ENCODE measurements at regions not wholly inside any gene's neighbourhood (a gene's known extent, or its start where the extent isn't known, plus 50 kb on each side); places are given as distances from the start of the nearest gene placed in this dataset.

DNA sequence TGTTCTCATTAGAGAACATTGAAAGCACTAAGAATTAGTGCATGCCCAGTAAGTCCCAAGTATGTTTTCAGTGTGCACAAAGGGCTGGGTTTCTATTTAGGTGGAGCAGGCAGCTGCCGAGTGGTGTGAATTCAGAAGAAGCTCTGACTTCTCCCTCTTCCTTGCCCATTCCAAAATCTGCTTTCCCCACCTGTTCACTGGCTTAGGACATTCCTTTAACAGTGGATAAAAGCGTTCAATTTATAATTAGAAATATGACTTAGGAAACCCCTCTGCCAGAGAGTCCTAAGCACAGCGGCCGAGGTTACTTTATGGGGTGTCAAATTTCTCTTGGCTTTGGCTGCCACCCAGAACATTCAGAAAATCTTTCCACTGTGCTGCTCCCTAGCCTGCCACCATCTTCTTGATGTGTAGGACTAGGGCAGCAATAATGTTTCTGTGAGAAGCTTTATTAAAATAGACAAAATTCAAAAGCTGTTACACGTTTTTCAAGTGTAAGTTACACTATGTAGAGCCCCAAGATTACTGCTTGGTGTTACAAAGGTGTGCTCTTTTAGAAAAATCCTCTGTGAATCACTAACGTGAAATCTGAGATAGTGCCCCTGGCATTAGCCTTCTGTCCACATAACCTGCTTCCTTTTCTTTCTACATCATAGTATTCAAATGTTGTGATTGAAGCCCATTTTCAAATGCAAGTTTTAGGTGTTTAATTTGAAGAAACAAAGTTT lies 191.6 kb upstream of the ANKRD50 start:
- TF ChIP-seq POLR2A (IDR thresholded peaks at IDR 0.05; ENCODE audit: low read depth, low read length) (no peak), CEBPB (IDR thresholded peaks at IDR 0.05; ENCODE audit: low read depth, low read length) (no peak), MAZ (IDR thresholded peaks at IDR 0.05; ENCODE audit: borderline replicate concordance, low read depth, low read length) (no peak), BHLHE40 (IDR thresholded peaks at IDR 0.05; ENCODE audit: low read depth, low read length) (no peak)
- TF ChIP-seq, protein P1, sequence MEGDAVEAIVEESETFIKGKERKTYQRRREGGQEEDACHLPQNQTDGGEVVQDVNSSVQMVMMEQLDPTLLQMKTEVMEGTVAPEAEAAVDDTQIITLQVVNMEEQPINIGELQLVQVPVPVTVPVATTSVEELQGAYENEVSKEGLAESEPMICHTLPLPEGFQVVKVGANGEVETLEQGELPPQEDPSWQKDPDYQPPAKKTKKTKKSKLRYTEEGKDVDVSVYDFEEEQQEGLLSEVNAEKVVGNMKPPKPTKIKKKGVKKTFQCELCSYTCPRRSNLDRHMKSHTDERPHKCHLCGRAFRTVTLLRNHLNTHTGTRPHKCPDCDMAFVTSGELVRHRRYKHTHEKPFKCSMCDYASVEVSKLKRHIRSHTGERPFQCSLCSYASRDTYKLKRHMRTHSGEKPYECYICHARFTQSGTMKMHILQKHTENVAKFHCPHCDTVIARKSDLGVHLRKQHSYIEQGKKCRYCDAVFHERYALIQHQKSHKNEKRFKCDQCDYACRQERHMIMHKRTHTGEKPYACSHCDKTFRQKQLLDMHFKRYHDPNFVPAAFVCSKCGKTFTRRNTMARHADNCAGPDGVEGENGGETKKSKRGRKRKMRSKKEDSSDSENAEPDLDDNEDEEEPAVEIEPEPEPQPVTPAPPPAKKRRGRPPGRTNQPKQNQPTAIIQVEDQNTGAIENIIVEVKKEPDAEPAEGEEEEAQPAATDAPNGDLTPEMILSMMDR (conservative IDR thresholded peaks at IDR 0.05; ENCODE audit: low read depth, low read length): no peak

Data from IMR-90 (cell line).